ENCODE measurements at regions not wholly inside any gene's neighbourhood (a gene's known extent, or its start where the extent isn't known, plus 50 kb on each side); places are given as distances from the start of the nearest gene placed in this dataset.
A peak's percentile ranks its signal among the peaks of the same experiment; 100 is the strongest.

- intact Hi-C loops (cut with DNase I), result no loop called here
- no peak for DNase-seq
- Histone ChIP-seq H3K9me3 (no peaks in the 10 kb centered on the region), H3K27me3 (peaks cover 8 to 36% of the 10 kb centered on the region in 2 donors), H3K27ac (no peak overlapping the region), H3K36me3 (no peaks in the 10 kb centered on the region), H3K4me3 (no peak overlapping the region), H3K4me1 (no peaks in the 10 kb centered on the region)
- TF ChIP-seq, protein P1, sequence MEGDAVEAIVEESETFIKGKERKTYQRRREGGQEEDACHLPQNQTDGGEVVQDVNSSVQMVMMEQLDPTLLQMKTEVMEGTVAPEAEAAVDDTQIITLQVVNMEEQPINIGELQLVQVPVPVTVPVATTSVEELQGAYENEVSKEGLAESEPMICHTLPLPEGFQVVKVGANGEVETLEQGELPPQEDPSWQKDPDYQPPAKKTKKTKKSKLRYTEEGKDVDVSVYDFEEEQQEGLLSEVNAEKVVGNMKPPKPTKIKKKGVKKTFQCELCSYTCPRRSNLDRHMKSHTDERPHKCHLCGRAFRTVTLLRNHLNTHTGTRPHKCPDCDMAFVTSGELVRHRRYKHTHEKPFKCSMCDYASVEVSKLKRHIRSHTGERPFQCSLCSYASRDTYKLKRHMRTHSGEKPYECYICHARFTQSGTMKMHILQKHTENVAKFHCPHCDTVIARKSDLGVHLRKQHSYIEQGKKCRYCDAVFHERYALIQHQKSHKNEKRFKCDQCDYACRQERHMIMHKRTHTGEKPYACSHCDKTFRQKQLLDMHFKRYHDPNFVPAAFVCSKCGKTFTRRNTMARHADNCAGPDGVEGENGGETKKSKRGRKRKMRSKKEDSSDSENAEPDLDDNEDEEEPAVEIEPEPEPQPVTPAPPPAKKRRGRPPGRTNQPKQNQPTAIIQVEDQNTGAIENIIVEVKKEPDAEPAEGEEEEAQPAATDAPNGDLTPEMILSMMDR (IDR thresholded peaks at IDR 0.05), result no peak
- ATAC-seq, result no peak
These were observed 418.9 kb upstream of the TMTC1 start for GRCh38 chr12:30202521-30203254.

DNA sequence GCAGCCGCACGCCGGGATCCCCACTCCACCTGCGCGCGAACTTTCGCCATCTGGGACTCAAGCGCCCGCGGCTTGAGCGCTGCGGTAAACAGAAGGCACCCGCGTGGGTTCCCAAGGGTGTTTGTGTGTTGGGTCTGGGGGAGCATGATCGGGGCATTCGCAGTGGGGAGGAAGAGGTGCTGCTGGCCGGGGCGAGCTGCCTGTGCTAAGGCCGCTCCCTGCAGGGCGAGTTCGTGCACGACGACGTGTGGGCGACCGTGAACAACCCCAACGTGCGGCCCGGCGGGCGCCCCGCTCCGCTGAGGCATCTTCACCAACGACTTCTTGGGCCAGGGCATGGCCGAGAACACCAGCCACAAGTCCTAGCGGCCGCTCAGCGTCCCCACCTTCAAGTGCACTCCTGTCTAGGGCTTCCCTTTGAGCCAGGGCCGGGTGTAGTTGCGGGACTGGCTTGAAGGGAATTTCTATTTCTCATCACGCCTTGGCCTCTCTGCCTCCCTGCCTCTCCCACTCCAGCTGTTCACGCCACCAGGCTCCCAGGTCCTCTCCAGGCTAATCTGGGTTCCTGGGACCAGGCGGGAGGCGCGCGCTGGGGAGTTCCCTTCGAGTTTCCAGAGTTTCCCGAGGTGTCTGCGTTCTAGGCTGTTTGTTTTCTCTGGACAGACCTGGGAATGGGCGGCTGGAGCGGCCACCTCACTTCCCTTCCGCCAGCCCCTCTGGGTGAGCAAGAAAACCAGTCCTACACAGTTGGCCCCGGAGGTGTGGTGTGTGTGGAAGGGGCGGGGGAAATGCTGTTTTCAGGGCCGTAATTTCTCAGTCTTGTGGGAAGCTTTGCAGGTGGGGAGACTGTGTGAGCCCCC is 417.8 kb upstream of the TMTC1 start:
- intact Hi-C loops (cut with DNase I), result no loop called here
- TF ChIP-seq, protein P1 (IDR thresholded peaks at IDR 0.05), result no peak
- Histone ChIP-seq H3K4me1 (no peaks in the 10 kb centered on the region), H3K27me3 (peaks cover 10 to 36% of the 10 kb centered on the region in 2 donors), H3K27ac (no peak overlapping the region), H3K4me3 (no peak overlapping the region), H3K36me3 (no peaks in the 10 kb centered on the region), H3K9me3 (no peaks in the 10 kb centered on the region)
- ATAC-seq, result no peak
- peak in 2 of 4 donors; percentile 4 to 60 for DNase-seq

DNA sequence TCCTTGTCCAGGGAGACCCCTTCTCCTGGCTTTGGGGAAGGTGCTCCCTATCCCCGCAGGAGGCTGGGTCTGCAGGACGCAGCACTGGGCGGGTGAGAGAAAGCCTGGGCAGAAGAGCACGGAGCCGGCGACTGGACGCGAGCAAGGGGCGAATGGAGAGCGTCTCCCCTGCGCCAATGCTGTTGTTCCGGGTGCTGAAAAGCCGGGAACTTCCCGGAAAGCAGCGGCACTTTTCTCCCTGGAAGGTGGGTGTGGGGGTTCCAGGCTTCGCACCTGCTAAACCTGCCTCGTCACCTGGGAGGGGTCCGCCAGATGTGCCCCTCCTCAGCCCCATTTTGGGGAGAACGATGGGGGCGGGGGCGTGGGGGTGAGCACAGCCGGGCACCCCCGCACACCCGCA is 417.1 kb upstream of the TMTC1 start:
- peaks cover 11 to 36% of the 10 kb centered on the region in 2 donors for H3K27me3 ChIP-seq
- intact Hi-C loops (cut with DNase I), result no loop called here
- ATAC-seq, result no peak
- no peaks in the 10 kb centered on the region for H3K9me3 ChIP-seq
- no peak overlapping the region for H3K27ac ChIP-seq
- DNase-seq, result peak in 1 of 4 donors; percentile 7
- H3K4me1 ChIP-seq, result no peaks in the 10 kb centered on the region
- H3K36me3 ChIP-seq, result no peaks in the 10 kb centered on the region
- TF ChIP-seq, protein P1 (IDR thresholded peaks at IDR 0.05), result no peak
- H3K4me3 ChIP-seq, result no peak overlapping the region

- ATAC-seq, result no peak
- intact Hi-C loops (cut with DNase I), result no loop called here
- no peaks in the 10 kb centered on the region for H3K36me3 ChIP-seq
- H3K4me1 ChIP-seq, result no peaks in the 10 kb centered on the region
- no peak overlapping the region for H3K4me3 ChIP-seq
- no peaks in the 10 kb centered on the region for H3K9me3 ChIP-seq
- TF ChIP-seq, protein P1 (IDR thresholded peaks at IDR 0.05), result no peak
- DNase-seq, result no peak
- H3K27ac ChIP-seq, result no peak overlapping the region
- H3K27me3 ChIP-seq, result peaks cover 11 to 34% of the 10 kb centered on the region in 2 donors
These were observed 413.8 kb upstream of the TMTC1 start for GRCh38 chr12:30197392-30198057.

All from left lung (tissue), 4 donors.